GM12878 (cell line): ENCODE measurements at regions not wholly inside any gene's neighbourhood (a gene's known extent, or its start where the extent isn't known, plus 50 kb on each side); places are given as distances from the start of the nearest gene placed in this dataset.

Experiments used
- GABPA ChIP-seq: IDR thresholded peaks from 2 replicates; pipeline ENCODE4 v1.6.1; 2014; ENCODE audit warnings: antibody characterized with exemption, low read depth, mild to moderate bottlenecking, inconsistent platforms
- RBBP5 ChIP-seq: fragments of 200-600 bp; sonication (generic); conservative IDR thresholded peaks from 2 replicates; pipeline ENCODE4 v1.6.1; 2016
- RCOR1 ChIP-seq: conservative IDR thresholded peaks from 2 replicates; pipeline ENCODE4 v1.6.1; 2012; ENCODE audit warnings: low read depth, low read length, improper control_type of control experiment
- TF ChIP-seq, protein P1 (sequence below): fragments of 450-650 bp; IDR thresholded peaks from 2 replicates; pipeline ENCODE4 v1.6.1; 2018; ENCODE audit warnings: mild to moderate bottlenecking, low read depth, moderate library complexity; ENCODE audit not compliant: partially characterized antibody
- TF ChIP-seq, protein P2 (sequence below), 3 experiments: IDR thresholded peaks in 2 of 3; conservative IDR thresholded peaks in 1 of 3; 2 replicates each; pipeline ENCODE4 v1.5.1; 2011; ENCODE audit warnings: low read depth in 3 of 3, low read length in 3 of 3, mild to moderate bottlenecking in 3 of 3, control low read depth in 2 of 3, moderate library complexity in 2 of 3, inconsistent platforms in 1 of 3, mixed read lengths in 1 of 3; ENCODE audit not compliant: control insufficient read depth in 2 of 3, insufficient read depth in 1 of 3; ENCODE audit errors: extremely low read depth in 1 of 3
- TF ChIP-seq, protein P3 (sequence below): IDR thresholded peaks from 2 replicates; pipeline ENCODE4 v1.6.1; 2011; ENCODE audit warnings: low read depth, low read length, improper control_type of control experiment, borderline replicate concordance

DNA sequence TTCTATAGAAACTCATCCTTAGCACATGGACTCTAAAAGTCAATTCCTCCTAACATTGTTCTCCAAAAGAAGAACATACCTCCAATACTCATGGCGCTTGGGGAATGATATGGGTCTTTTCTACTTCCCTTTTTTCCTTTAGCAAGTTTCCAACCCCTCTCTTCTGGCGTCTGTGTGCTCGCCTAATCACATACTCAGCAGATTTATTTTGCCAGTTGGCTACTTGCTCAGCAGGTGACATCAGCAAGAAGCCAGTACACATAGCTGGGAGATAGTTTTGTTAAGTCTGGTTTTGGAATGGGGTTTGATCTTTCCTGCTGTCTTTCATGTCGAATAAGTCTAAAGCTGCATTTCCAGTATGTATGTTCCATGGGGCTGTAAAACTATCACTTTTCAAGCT lies 193.8 kb downstream of the POM121L12 start:
- TF ChIP-seq, protein P1, sequence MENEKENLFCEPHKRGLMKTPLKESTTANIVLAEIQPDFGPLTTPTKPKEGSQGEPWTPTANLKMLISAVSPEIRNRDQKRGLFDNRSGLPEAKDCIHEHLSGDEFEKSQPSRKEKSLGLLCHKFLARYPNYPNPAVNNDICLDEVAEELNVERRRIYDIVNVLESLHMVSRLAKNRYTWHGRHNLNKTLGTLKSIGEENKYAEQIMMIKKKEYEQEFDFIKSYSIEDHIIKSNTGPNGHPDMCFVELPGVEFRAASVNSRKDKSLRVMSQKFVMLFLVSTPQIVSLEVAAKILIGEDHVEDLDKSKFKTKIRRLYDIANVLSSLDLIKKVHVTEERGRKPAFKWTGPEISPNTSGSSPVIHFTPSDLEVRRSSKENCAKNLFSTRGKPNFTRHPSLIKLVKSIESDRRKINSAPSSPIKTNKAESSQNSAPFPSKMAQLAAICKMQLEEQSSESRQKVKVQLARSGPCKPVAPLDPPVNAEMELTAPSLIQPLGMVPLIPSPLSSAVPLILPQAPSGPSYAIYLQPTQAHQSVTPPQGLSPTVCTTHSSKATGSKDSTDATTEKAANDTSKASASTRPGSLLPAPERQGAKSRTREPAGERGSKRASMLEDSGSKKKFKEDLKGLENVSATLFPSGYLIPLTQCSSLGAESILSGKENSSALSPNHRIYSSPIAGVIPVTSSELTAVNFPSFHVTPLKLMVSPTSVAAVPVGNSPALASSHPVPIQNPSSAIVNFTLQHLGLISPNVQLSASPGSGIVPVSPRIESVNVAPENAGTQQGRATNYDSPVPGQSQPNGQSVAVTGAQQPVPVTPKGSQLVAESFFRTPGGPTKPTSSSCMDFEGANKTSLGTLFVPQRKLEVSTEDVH, result no peak
- TF ChIP-seq, protein P2, sequence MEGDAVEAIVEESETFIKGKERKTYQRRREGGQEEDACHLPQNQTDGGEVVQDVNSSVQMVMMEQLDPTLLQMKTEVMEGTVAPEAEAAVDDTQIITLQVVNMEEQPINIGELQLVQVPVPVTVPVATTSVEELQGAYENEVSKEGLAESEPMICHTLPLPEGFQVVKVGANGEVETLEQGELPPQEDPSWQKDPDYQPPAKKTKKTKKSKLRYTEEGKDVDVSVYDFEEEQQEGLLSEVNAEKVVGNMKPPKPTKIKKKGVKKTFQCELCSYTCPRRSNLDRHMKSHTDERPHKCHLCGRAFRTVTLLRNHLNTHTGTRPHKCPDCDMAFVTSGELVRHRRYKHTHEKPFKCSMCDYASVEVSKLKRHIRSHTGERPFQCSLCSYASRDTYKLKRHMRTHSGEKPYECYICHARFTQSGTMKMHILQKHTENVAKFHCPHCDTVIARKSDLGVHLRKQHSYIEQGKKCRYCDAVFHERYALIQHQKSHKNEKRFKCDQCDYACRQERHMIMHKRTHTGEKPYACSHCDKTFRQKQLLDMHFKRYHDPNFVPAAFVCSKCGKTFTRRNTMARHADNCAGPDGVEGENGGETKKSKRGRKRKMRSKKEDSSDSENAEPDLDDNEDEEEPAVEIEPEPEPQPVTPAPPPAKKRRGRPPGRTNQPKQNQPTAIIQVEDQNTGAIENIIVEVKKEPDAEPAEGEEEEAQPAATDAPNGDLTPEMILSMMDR (IDR thresholded peaks at IDR 0.05 in 2 of 3, conservative IDR thresholded peaks at IDR 0.05 in 1 of 3; ENCODE audit: control insufficient read depth in 2 of 3, extremely low read depth in 1 of 3, insufficient read depth in 1 of 3, low read depth in 3 of 3, low read length in 3 of 3), result no peak
- TF ChIP-seq RBBP5 (no peak), GABPA (no peak), RCOR1 (no peak)
- TF ChIP-seq, protein P3, sequence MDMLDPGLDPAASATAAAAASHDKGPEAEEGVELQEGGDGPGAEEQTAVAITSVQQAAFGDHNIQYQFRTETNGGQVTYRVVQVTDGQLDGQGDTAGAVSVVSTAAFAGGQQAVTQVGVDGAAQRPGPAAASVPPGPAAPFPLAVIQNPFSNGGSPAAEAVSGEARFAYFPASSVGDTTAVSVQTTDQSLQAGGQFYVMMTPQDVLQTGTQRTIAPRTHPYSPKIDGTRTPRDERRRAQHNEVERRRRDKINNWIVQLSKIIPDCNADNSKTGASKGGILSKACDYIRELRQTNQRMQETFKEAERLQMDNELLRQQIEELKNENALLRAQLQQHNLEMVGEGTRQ, result no peak
